ENCODE measurements at regions not wholly inside any gene's neighbourhood (a gene's known extent, or its start where the extent isn't known, plus 50 kb on each side); places are given as distances from the start of the nearest gene placed in this dataset.
A peak's percentile ranks its signal among the peaks of the same experiment; 100 is the strongest.

- Histone ChIP-seq H3K9me3 (ENCODE audit: low read depth) (no peaks in the 10 kb centered on the region), H3K4me2 (no peak overlapping the region), H3K27me3 (no peaks in the 10 kb centered on the region), H3K36me3 (no peaks in the 10 kb centered on the region), H3K4me1 (peaks cover 34% of the 10 kb centered on the region), H3K79me2 (ENCODE audit: low read depth) (no peaks in the 10 kb centered on the region), H3F3A (ENCODE audit: low read depth) (peaks cover 23% of the 10 kb centered on the region), H3K27ac (no peak overlapping the region), H2AFZ (replicated peaks) (no peak overlapping the region), H4K20me1 (ENCODE audit: low read depth) (no peaks in the 10 kb centered on the region), H3K4me3 (no peak overlapping the region), H3K9ac (no peak overlapping the region)
- Mint-ChIP-seq H3K27ac (no peak overlapping the region), H3K4me1 (peaks cover 23% of the 10 kb centered on the region), H3K27me3 (ENCODE audit: insufficient read depth, low read depth) (peaks cover 2% of the 10 kb centered on the region), H3K36me3 (peaks cover 2% of the 10 kb centered on the region), H3K4me3 (no peak overlapping the region), H3K9me3 (no peaks in the 10 kb centered on the region)
- DNase-seq (ENCODE audit: low spot score), result peak; percentile 28
- TF ChIP-seq EZH2 (IDR thresholded peaks at IDR 0.05) (no peak), CTCF (IDR thresholded peaks at IDR 0.05) (peak; percentile 50), EZH2phosphoT487 (IDR thresholded peaks at IDR 0.05) (no peak)
Observed at GRCh38 chr13:74573654-74574053, 439.4 kb upstream of the KLF12 start.

- no peaks in the 10 kb centered on the region for H3K9me3 Mint-ChIP-seq
- no peak for DNase-seq (ENCODE audit: low spot score)
- Histone ChIP-seq H3K27me3 (no peaks in the 10 kb centered on the region), H3K9ac (no peak overlapping the region), H3F3A (ENCODE audit: low read depth) (peaks cover 23% of the 10 kb centered on the region), H3K36me3 (no peaks in the 10 kb centered on the region), H3K4me2 (peak overlapping the region; percentile 52), H3K79me2 (ENCODE audit: low read depth) (no peaks in the 10 kb centered on the region), H3K4me1 (peaks cover 34% of the 10 kb centered on the region), H3K4me3 (no peak overlapping the region), H3K9me3 (ENCODE audit: low read depth) (no peaks in the 10 kb centered on the region), H4K20me1 (ENCODE audit: low read depth) (no peaks in the 10 kb centered on the region), H3K27ac (peak overlapping the region; percentile 55), H2AFZ (replicated peaks) (peak overlapping the region; percentile 91)
- no peak overlapping the region for H3K4me3 Mint-ChIP-seq
- peaks cover 21% of the 10 kb centered on the region for H3K4me1 Mint-ChIP-seq
- no peaks in the 10 kb centered on the region for H3K27me3 Mint-ChIP-seq (ENCODE audit: insufficient read depth, low read depth)
- no peak overlapping the region for H3K27ac Mint-ChIP-seq
- TF ChIP-seq EZH2phosphoT487 (IDR thresholded peaks at IDR 0.05) (no peak), CTCF (IDR thresholded peaks at IDR 0.05) (no peak), EZH2 (IDR thresholded peaks at IDR 0.05) (no peak)
- no peaks in the 10 kb centered on the region for H3K36me3 Mint-ChIP-seq
Observed at GRCh38 chr13:74571811-74572210, 437.6 kb upstream of the KLF12 start.

GRCh38 chr13:74570834-74571233, 436.6 kb upstream of the KLF12 start:
- no peaks in the 10 kb centered on the region for H3K36me3 ChIP-seq
- no peak overlapping the region for H3K27ac ChIP-seq
- H3K4me3 ChIP-seq, result no peak overlapping the region
- H3K9ac ChIP-seq, result no peak overlapping the region
- no peak for DNase-seq (ENCODE audit: low spot score)
- H3K4me2 ChIP-seq, result no peak overlapping the region
- H3K4me1 Mint-ChIP-seq, result peaks cover 11% of the 10 kb centered on the region
- H3K27ac Mint-ChIP-seq, result no peak overlapping the region
- H3K36me3 Mint-ChIP-seq, result no peaks in the 10 kb centered on the region
- TF ChIP-seq EZH2 (IDR thresholded peaks at IDR 0.05), result no peak
- no peak for TF ChIP-seq CTCF (IDR thresholded peaks at IDR 0.05)
- no peak for TF ChIP-seq EZH2phosphoT487 (IDR thresholded peaks at IDR 0.05)
- H3K4me1 ChIP-seq, result peaks cover 26% of the 10 kb centered on the region
- H3K79me2 ChIP-seq (ENCODE audit: low read depth), result no peaks in the 10 kb centered on the region
- H3F3A ChIP-seq (ENCODE audit: low read depth), result peaks cover 23% of the 10 kb centered on the region
- H3K27me3 Mint-ChIP-seq (ENCODE audit: insufficient read depth, low read depth), result no peaks in the 10 kb centered on the region
- H4K20me1 ChIP-seq (ENCODE audit: low read depth), result no peaks in the 10 kb centered on the region
- no peak overlapping the region for H2AFZ ChIP-seq (replicated peaks)
- H3K9me3 ChIP-seq (ENCODE audit: low read depth), result no peaks in the 10 kb centered on the region
- H3K4me3 Mint-ChIP-seq, result no peak overlapping the region
- no peaks in the 10 kb centered on the region for H3K27me3 ChIP-seq
- H3K9me3 Mint-ChIP-seq, result no peaks in the 10 kb centered on the region

Data from neural progenitor cell (in vitro differentiated cells).